T-helper 2 cell treated with Interferon-gamma antibody and Interleukin-4, amounts not matched to agents 100 ng/mL and 5 ng/mL, for 36 hours (primary cell): ENCODE measurements at regions not wholly inside any gene's neighbourhood (a gene's known extent, or its start where the extent isn't known, plus 50 kb on each side); places are given as distances from the start of the nearest gene placed in this dataset.

Experiments used
- intact Hi-C: fragments of 100-400 bp; cut with micrococcal nuclease; formaldehyde crosslinking; loops from one replicate; pipeline ENCODE4 v1.15.1; 2023

GRCh38 chr9:119523508-119523907 is 154.3 kb upstream of the BRINP1 start:
- intact Hi-C loops, result no loop called here

DNA sequence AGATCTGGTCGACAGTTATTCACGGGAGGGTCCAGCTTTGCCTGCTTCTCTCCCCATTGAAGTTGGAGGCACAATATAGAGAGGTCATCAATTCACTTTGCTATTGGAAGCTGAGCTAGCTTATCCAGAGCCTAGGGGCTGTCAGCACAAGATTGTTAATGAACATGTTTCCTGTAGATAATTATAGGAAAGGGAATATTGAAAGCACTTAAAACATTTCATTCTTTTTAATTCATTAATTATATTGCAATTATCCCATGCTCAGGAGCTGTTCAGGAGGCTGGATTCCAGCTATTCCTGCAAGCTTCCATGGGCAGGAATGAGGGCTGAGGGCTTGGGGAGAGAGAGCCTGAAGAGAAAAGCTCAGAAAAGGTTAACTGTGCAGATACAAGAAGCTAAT is 153.1 kb upstream of the BRINP1 start:
- intact Hi-C loops, result no loop called here

DNA sequence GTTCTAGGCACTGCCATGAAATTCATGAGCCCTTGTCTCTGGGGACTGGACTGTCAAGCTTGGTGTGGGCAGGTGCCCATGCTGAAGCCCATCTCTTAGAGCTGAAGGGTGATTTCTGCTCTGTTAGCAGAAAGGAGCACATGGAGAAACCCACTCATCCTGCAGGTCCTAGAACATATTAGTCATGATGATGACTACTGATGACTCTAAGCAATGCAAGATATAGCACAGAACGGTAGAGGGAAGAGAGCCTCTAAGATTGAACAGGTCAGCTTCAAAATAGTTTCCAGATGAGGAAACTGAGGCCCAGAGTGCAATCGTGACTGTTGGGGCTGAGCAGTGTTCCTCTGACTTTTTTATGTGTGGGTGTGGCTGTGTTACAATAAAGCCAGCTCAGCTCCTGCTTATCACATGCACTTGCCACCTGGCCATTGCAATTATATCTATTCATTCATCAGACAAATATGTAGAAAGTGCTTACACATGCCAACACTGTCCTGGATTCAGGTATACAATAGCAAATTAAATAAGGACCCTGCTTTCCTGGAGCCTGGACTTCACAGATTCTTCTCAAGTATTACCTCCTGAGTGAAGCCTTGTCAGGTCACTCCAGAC is 140.2 kb upstream of the BRINP1 start:
- intact Hi-C loops, result no loop called here

GRCh38 chr9:119501374-119501773 is 132.1 kb upstream of the BRINP1 start:
- intact Hi-C loops, result no loop called here

DNA sequence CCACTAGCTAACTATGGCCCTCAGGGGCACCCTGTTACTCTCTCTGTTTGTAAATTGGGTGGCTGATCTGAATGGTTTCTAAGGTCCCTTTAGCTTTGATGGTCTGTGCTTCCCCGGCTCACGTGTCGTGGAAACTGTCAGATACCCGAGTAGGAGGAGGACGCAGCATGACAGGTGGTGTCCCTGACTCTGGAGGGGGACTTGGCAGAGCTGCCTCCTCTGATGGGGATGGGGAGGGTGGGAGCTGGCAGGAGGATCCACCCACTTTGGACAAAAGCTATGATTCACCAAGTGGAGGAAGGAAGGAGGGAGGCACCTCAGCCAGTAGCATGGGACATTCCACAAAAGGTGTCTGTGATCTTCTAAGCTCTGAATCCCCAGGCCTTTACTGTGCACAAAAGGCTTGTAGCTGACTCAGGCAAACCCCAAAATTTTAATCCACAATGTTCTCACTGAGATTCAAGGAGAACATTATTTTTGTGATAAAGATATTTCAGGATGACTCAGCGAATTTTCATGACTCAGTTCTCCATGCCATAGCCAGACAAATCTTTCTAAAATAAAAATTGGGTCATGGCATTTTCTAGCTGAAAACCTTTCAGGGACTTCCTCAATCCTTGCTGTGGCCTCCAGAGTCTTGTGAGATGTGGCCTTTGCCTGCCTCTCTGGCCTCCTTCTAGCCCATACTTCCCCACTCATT is 131.0 kb upstream of the BRINP1 start:
- intact Hi-C loops, result no loop called here

- intact Hi-C loops, result no loop called here
These were observed 118.0 kb upstream of the BRINP1 start for GRCh38 chr9:119487118-119487827.

GRCh38 chr9:119483153-119483552 is 113.9 kb upstream of the BRINP1 start:
- intact Hi-C loops, result no loop called here

DNA sequence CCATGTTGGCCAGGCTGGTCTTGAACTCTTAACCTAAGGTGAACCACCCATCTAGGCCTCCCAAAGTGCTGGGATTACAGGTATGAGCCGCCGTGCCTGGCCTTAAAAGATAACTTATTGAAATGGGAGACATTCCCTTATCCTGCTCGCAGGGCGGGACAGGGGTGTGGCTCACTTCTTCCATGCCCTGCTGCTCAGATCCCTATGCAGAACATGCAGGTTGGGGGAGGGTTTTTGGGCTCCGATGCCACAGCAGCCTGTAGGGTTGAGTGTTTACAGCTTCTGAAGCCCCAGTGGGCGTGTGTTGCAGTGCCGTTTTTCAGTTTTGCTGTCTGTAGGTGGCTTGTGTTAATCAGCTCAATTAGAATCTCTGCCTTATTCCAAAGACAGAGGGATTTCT is 108.0 kb upstream of the BRINP1 start:
- intact Hi-C loops, result no loop called here

- intact Hi-C loops, result no loop called here
These were observed 88.8 kb upstream of the BRINP1 start for GRCh38 chr9:119458068-119458467.

DNA sequence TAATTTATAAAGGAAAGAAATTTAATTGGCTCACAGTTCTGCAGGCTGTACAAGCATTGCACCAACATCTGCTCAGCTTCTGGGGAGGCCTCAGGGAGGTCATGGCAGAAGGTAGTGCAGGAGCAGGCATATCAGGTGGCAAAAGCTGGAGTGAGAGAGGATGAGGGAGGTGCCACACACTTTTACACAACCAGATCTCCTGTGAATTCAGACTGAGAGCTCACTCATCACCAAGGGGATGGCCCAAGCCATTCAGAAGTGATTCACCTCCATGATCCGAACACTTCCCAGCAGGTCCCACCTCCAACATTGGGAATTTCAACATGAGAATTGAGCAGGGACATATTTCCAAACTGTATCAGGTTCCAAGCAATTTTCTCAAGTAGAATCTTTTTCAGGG is 84.7 kb upstream of the BRINP1 start:
- intact Hi-C loops, result no loop called here

- intact Hi-C loops, result no loop called here
These were observed 84.3 kb upstream of the BRINP1 start for GRCh38 chr9:119453490-119453911.

GRCh38 chr9:119451426-119451825 is 82.2 kb upstream of the BRINP1 start:
- intact Hi-C loops, result no loop called here

GRCh38 chr9:119443179-119443578 is 73.9 kb upstream of the BRINP1 start:
- intact Hi-C loops, result no loop called here

- intact Hi-C loops, result no loop called here
These were observed 72.6 kb upstream of the BRINP1 start for GRCh38 chr9:119441832-119442231.

DNA sequence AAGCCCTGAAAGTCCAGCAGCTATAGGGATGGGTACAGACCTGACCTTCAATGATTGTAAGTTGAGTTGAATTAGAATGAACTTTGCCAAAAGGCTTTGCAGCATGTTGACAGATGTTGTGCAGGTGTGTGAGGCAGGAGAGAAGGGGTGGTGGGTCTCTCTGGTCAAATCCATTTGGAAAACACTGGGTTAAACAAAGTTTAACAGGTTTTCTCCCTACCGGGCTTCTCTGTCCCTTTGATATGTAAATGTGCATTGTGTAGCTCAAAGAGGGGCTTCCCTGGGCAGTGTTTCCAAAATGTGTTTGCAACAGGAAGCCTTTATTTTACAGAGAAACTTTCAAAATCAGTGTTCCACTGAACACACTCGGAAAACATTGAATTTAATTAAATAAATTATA is 72.1 kb upstream of the BRINP1 start:
- intact Hi-C loops, result no loop called here

DNA sequence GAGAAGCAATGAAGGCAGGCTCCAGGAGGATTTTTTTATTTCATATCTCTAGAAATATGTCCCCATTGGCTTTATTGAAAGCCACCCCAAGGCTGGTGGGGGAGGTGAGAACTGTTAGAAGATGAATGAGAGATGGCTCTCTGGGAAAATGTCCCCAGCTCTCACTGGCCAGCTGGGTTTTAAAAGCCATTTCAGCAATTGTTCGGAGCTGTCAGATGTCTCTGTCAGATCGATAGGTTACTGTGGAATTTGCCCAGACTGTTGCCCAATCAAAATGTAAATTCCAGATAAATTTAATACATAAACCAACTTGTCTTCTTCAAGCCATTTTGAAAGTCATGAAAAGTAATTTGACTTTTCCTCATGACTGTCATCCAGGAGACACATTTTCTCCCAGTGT is 67.0 kb upstream of the BRINP1 start:
- intact Hi-C loops, result no loop called here

- intact Hi-C loops, result no loop called here
These were observed 65.8 kb upstream of the BRINP1 start for GRCh38 chr9:119435076-119435475.

GRCh38 chr9:119432428-119432827 is 63.2 kb upstream of the BRINP1 start:
- intact Hi-C loops, result no loop called here

GRCh38 chr9:119429302-119429701 is 60.1 kb upstream of the BRINP1 start:
- intact Hi-C loops, result no loop called here

DNA sequence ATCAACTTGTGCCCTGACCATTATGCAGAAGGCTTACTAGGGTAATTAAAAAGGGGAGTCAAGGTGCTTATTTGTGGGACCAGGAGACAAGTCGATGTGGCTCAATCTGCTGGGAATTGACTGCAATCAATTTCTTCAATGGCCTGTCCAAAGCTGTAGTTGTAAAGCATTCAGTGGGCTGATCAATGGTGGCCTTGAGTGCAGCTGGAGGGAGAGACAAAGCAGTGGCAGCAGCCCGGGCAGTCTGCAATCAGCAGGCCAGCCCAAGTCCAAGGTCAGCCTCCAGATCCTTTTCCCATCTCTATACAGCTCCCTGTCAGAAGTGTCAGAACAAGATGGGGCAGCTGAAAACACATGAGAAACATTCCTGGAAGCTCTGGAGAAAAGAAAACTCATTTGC is 51.0 kb upstream of the BRINP1 start:
- intact Hi-C loops, result no loop called here
